IMR-90 (cell line): ENCODE measurements at regions not wholly inside any gene's neighbourhood (a gene's known extent, or its start where the extent isn't known, plus 50 kb on each side); places are given as distances from the start of the nearest gene placed in this dataset.

Experiments used
- ATAC-seq: fragments of 200-7000 bp; cut with Tn5 transposase; 2 replicates; pipeline ENCODE4 v1.9.1; 2020; ENCODE audit warnings: low read depth, mild to moderate bottlenecking, moderate library complexity
- BruUV-seq: library from RNA; stranded (reverse); fragments of 400-500 nt; replicated peaks from 2 replicates; lab custom pipeline; 2021; lab: Mats Ljungman, UMichigan
- CTCF ChIA-PET: fragments of 300-600 bp; formaldehyde crosslinking; extraction: SDS; loops from one replicate; lab custom pipeline; 2021; ENCODE audit warnings: antibody characterized with exemption; lab: Yijun Ruan, JAX
- POLR2A ChIA-PET: fragments of 300-600 bp; sonication (Branson Sonifier 250); formaldehyde crosslinking; loops from one replicate; lab custom pipeline; 2022; ENCODE audit warnings: antibody characterized with exemption; ENCODE audit not compliant: unreplicated experiment; lab: Charles Lee
- DNase-seq: peaks from one replicate; pipeline ENCODE4 v3.0.0; 2013
- H2AFZ ChIP-seq: replicated peaks from 2 replicates; pipeline ENCODE3; 2013; ENCODE audit warnings: low read length, mild to moderate bottlenecking; ENCODE audit not compliant: poor library complexity
- H2AK5ac ChIP-seq: 2 replicates; pipeline ENCODE4 v1.6.1; 2013; ENCODE audit warnings: low read depth, low read length, inconsistent platforms
- H2AK9ac ChIP-seq: replicated peaks from 2 replicates; pipeline ENCODE3; 2013; ENCODE audit warnings: mild to moderate bottlenecking, low read depth, low read length, moderate library complexity; ENCODE audit not compliant: poor library complexity
- H2BK120ac ChIP-seq: 2 replicates; pipeline ENCODE4 v1.6.1; 2013; ENCODE audit warnings: low read depth, low read length, inconsistent platforms
- H2BK15ac ChIP-seq: 3 replicates; pipeline ENCODE4 v1.6.1; 2013; ENCODE audit warnings: low read depth, low read length, inconsistent platforms
- H2BK20ac ChIP-seq: 2 replicates; pipeline ENCODE4 v1.6.1; 2013; ENCODE audit warnings: low read depth, mild to moderate bottlenecking, inconsistent platforms, low read length, moderate library complexity
- H2BK5ac ChIP-seq: 2 replicates; pipeline ENCODE4 v1.6.1; 2013; ENCODE audit warnings: mild to moderate bottlenecking, low read depth, low read length, inconsistent platforms; ENCODE audit not compliant: poor library complexity, severe bottlenecking
- H3K14ac ChIP-seq: replicated peaks from 2 replicates; pipeline ENCODE4 v1.6.1; 2013; ENCODE audit warnings: low read depth, low read length, inconsistent platforms
- H3K18ac ChIP-seq: 2 replicates; pipeline ENCODE4 v1.6.1; 2013; ENCODE audit warnings: low read depth, low read length, control low read depth
- H3K23ac ChIP-seq: 2 replicates; pipeline ENCODE4 v1.6.1; 2013; ENCODE audit warnings: low read depth, low read length, inconsistent platforms
- H3K27ac ChIP-seq: 2 replicates; pipeline ENCODE4 v1.5.1; 2013; ENCODE audit warnings: mild to moderate bottlenecking, control low read depth, low read length; ENCODE audit not compliant: insufficient read depth
- H3K27me3 ChIP-seq: 2 replicates; pipeline ENCODE4 v1.6.1; 2013; ENCODE audit warnings: low read length; ENCODE audit not compliant: control insufficient read depth, insufficient read depth
- H3K36me3 ChIP-seq: 2 replicates; pipeline ENCODE4 v1.6.1; 2013; ENCODE audit warnings: low read length, mixed read lengths; ENCODE audit not compliant: control insufficient read depth, insufficient read depth
- H3K4ac ChIP-seq: 2 replicates; pipeline ENCODE4 v1.6.1; 2013; ENCODE audit warnings: low read depth, low read length, inconsistent platforms
- H3K4me1 ChIP-seq: 2 replicates; pipeline ENCODE4 v1.6.1; 2013; ENCODE audit warnings: low read length, mixed read lengths; ENCODE audit not compliant: control insufficient read depth, insufficient read depth
- H3K4me2 ChIP-seq: 2 replicates; pipeline ENCODE4 v1.6.1; 2013; ENCODE audit warnings: low read depth, mild to moderate bottlenecking, control low read depth, low read length, moderate library complexity
- H3K4me3 ChIP-seq: 2 replicates; pipeline ENCODE4 v1.5.1; 2013; ENCODE audit warnings: low read depth, mild to moderate bottlenecking, control low read depth, low read length, moderate library complexity; ENCODE audit not compliant: insufficient read depth
- H3K56ac ChIP-seq: 2 replicates; pipeline ENCODE4 v1.6.1; 2013; ENCODE audit warnings: low read length, inconsistent platforms; ENCODE audit not compliant: insufficient read depth; ENCODE audit errors: extremely low read depth
- H3K79me1 ChIP-seq, 2 experiments: 2 replicates each; pipeline ENCODE4 v1.6.1; 2013; ENCODE audit warnings: low read length in 2 of 2, inconsistent platforms in 1 of 2, low read depth in 1 of 2
- H3K9ac ChIP-seq: 2 replicates; pipeline ENCODE4 v1.6.1; 2013; ENCODE audit warnings: low read depth, low read length, control low read depth
- H3K9me1 ChIP-seq: 2 replicates; pipeline ENCODE4 v1.6.1; 2013; ENCODE audit warnings: low read length, inconsistent platforms; ENCODE audit not compliant: insufficient read depth
- H3K9me3 ChIP-seq: 2 replicates; pipeline ENCODE4 v1.6.1; 2013; ENCODE audit warnings: low read length; ENCODE audit not compliant: control insufficient read depth, insufficient read depth
- H4K20me1 ChIP-seq: 2 replicates; pipeline ENCODE4 v1.6.1; 2013; ENCODE audit warnings: low read length, inconsistent platforms; ENCODE audit not compliant: insufficient read depth
- H4K5ac ChIP-seq: 2 replicates; pipeline ENCODE4 v1.6.1; 2013; ENCODE audit warnings: mild to moderate bottlenecking, low read depth, low read length, control low read depth
- H4K8ac ChIP-seq, 2 experiments: 2 replicates each; pipeline ENCODE4 v1.6.1; 2013; ENCODE audit warnings: low read depth in 2 of 2, low read length in 2 of 2, control low read depth in 1 of 2, inconsistent platforms in 1 of 2
- H4K91ac ChIP-seq: 2 replicates; pipeline ENCODE4 v1.6.1; 2013; ENCODE audit warnings: low read depth, low read length, inconsistent platforms; ENCODE audit not compliant: insufficient read depth
- BHLHE40 ChIP-seq: fragments of 150-350 bp; IDR thresholded peaks from 2 replicates; pipeline ENCODE4 v1.6.1; 2016; ENCODE audit warnings: mild to moderate bottlenecking, low read depth, low read length
- CEBPB ChIP-seq: IDR thresholded peaks from 2 replicates; pipeline ENCODE4 v1.6.1; 2012; ENCODE audit warnings: low read depth, low read length, improper control_type of control experiment
- CHD1 ChIP-seq: IDR thresholded peaks from 2 replicates; pipeline ENCODE4 v1.6.1; 2012; ENCODE audit warnings: low read depth, low read length, improper control_type of control experiment
- ELK1 ChIP-seq: fragments of 150-350 bp; IDR thresholded peaks from 2 replicates; pipeline ENCODE4 v1.6.1; 2016; ENCODE audit warnings: low read depth, mild to moderate bottlenecking, low read length, moderate library complexity, borderline replicate concordance
- FOS ChIP-seq: fragments of 150-350 bp; IDR thresholded peaks from 2 replicates; pipeline ENCODE4 v1.6.1; 2016; ENCODE audit warnings: low read depth, low read length
- MAFK ChIP-seq: IDR thresholded peaks from 2 replicates; pipeline ENCODE4 v1.6.1; 2012; ENCODE audit warnings: low read depth, low read length, improper control_type of control experiment
- MAZ ChIP-seq: IDR thresholded peaks from 2 replicates; pipeline ENCODE4 v1.6.1; 2012; ENCODE audit warnings: low read depth, mild to moderate bottlenecking, low read length, improper control_type of control experiment, moderate library complexity, borderline replicate concordance
- MXI1 ChIP-seq: IDR thresholded peaks from 2 replicates; pipeline ENCODE4 v1.6.1; 2012; ENCODE audit warnings: low read depth, mild to moderate bottlenecking, low read length, moderate library complexity, borderline replicate concordance
- NFE2L2 ChIP-seq: fragments of 150-350 bp; IDR thresholded peaks from 2 replicates; pipeline ENCODE4 v1.6.1; 2016; ENCODE audit warnings: low read depth, mild to moderate bottlenecking, low read length
- RAD21 ChIP-seq: IDR thresholded peaks from 2 replicates; pipeline ENCODE4 v1.6.1; 2012; ENCODE audit warnings: low read length, improper control_type of control experiment
- RCOR1 ChIP-seq: IDR thresholded peaks from 2 replicates; pipeline ENCODE4 v1.6.1; 2012; ENCODE audit warnings: mild to moderate bottlenecking, low read length, improper control_type of control experiment; ENCODE audit not compliant: insufficient replicate concordance
- RFX5 ChIP-seq: IDR thresholded peaks from 2 replicates; pipeline ENCODE4 v1.8.0; 2012; ENCODE audit warnings: low read depth, mild to moderate bottlenecking, low read length, moderate library complexity
- SMC3 ChIP-seq: fragments of 150-350 bp; IDR thresholded peaks from 2 replicates; pipeline ENCODE4 v1.6.1; 2016; ENCODE audit warnings: low read depth, mild to moderate bottlenecking, antibody characterized with exemption, low read length, moderate library complexity
- WGBS, 2 experiments: methylation state at CpG; one replicate each; pipeline versions ENCODE4 v1.1.5 to v1.1.7; 2013; ENCODE audit warnings: missing lambda C conversion rate in 2 of 2; ENCODE audit not compliant: insufficient read length in 1 of 2; ENCODE audit errors: extremely low coverage in 2 of 2; 5-methylcytosine and 5-hydroxymethylcytosine counted together
- dilution Hi-C: fragments of 300-500 bp; cut with HindIII; formaldehyde crosslinking; loops from one replicate; pipeline ENCODE4 v1.14.3; 2018; ENCODE audit warnings: low sequenced_read_pairs; ENCODE audit not compliant: unreplicated experiment
- in situ Hi-C: fragments of 300-500 bp; cut with MboI; formaldehyde crosslinking; loops from 3 replicates; pipeline ENCODE4 v1.14.3; 2019; ENCODE audit warnings: low sequenced_read_pairs, inconsistent platforms, mixed read lengths
- intact Hi-C: fragments of 100-400 bp; cut with micrococcal nuclease; formaldehyde crosslinking; loops from 2 replicates; pipeline ENCODE4 v1.10.0; 2022
- TF ChIP-seq, protein P1 (sequence below): fragments of 150-350 bp; IDR thresholded peaks from 2 replicates; pipeline ENCODE4 v1.6.1; 2017; ENCODE audit warnings: mild to moderate bottlenecking, antibody characterized with exemption, low read length, low read depth

DNA sequence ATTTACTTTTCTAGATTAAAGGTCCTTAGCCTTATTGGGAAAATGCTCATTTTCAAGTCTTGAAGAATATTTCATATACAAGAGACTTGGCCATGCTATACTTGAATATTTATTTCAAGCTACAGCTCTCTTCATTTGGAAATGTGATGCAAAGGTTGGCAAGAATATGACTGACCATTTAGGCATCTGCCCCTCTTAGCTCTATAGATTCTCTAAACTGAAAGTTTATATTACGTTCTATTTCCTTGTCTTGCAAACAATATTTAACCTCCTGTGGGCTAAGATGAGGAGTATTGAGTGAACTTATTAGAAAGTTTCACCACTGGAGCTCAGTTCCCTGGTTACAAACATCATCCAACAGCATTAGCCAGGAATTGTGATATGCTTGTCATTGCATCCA, 593.1 kb downstream of the MAT2B start:
- ChIA-PET CTCF (no interaction called here), POLR2A (no interaction called here)
- no peak overlapping the region for H2BK5ac ChIP-seq
- no TSS peak for BruUV-seq
- H2AK5ac ChIP-seq = no peak overlapping the region
- dilution Hi-C loops = no loop called here
- H3K9me1 ChIP-seq = no peaks in the 10 kb centered on the region
- H2AFZ ChIP-seq = no peak overlapping the region
- no peak overlapping the region for H3K27ac ChIP-seq
- no peak overlapping the region for H2BK15ac ChIP-seq
- DNase-seq (peak; percentile 15), ATAC-seq (no peak)
- no peak overlapping the region for H3K56ac ChIP-seq
- no peak for TF ChIP-seq RFX5
- TF ChIP-seq MAZ = no peak
- TF ChIP-seq CEBPB = no peak
- no peak for TF ChIP-seq MAFK
- no peak for TF ChIP-seq ELK1
- no peak for TF ChIP-seq MXI1
- no peak for TF ChIP-seq FOS
- TF ChIP-seq, protein P1, sequence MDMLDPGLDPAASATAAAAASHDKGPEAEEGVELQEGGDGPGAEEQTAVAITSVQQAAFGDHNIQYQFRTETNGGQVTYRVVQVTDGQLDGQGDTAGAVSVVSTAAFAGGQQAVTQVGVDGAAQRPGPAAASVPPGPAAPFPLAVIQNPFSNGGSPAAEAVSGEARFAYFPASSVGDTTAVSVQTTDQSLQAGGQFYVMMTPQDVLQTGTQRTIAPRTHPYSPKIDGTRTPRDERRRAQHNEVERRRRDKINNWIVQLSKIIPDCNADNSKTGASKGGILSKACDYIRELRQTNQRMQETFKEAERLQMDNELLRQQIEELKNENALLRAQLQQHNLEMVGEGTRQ = no peak
- no peak for TF ChIP-seq RAD21
- no peak for TF ChIP-seq NFE2L2
- TF ChIP-seq SMC3 = no peak
- no peak for TF ChIP-seq CHD1
- TF ChIP-seq BHLHE40 = no peak
- no peak for TF ChIP-seq RCOR1
- no peaks in the 10 kb centered on the region for H3K79me1 ChIP-seq
- intact Hi-C loops = no loop called here
- H3K4me3 ChIP-seq = no peak overlapping the region
- H3K23ac ChIP-seq = no peak overlapping the region
- no peak overlapping the region for H3K14ac ChIP-seq
- H3K4me1 ChIP-seq = no peaks in the 10 kb centered on the region
- H3K9ac ChIP-seq = no peak overlapping the region
- H2BK120ac ChIP-seq = no peak overlapping the region
- no peaks in the 10 kb centered on the region for H3K36me3 ChIP-seq
- H3K18ac ChIP-seq = no peak overlapping the region
- H4K91ac ChIP-seq = no peak overlapping the region
- no peak overlapping the region for H3K4ac ChIP-seq
- no peaks in the 10 kb centered on the region for H3K27me3 ChIP-seq
- no peak overlapping the region for H4K8ac ChIP-seq
- in situ Hi-C loops = no loop called here
- WGBS, 2 experiments = no CpG with 5 or more reads among the region's 1 CpG
- H2AK9ac ChIP-seq = no peak overlapping the region
- no peaks in the 10 kb centered on the region for H4K20me1 ChIP-seq
- H2BK20ac ChIP-seq = no peak overlapping the region
- H4K5ac ChIP-seq = no peak overlapping the region
- H3K9me3 ChIP-seq = no peaks in the 10 kb centered on the region
- no peak overlapping the region for H3K4me2 ChIP-seq
